GM12865 (cell line): ENCODE measurements at regions not wholly inside any gene's neighbourhood (a gene's known extent, or its start where the extent isn't known, plus 50 kb on each side); places are given as distances from the start of the nearest gene placed in this dataset.

Experiments
- DNase-seq: peaks from one replicate; pipeline ENCODE4 v3.0.0; 2010; ENCODE audit warnings: low read depth
- H3K4me3 ChIP-seq: 2 replicates; pipeline ENCODE4 v1.5.1; 2011; ENCODE audit warnings: mild to moderate bottlenecking, low read depth, low read length, control low read depth
- TF ChIP-seq, protein P1 (sequence below): IDR thresholded peaks from 2 replicates; pipeline ENCODE4 v1.5.1; 2011; ENCODE audit warnings: low read length, control low read depth, low read depth, inconsistent platforms; ENCODE audit not compliant: insufficient read depth; ENCODE audit errors: missing control alignments

DNA sequence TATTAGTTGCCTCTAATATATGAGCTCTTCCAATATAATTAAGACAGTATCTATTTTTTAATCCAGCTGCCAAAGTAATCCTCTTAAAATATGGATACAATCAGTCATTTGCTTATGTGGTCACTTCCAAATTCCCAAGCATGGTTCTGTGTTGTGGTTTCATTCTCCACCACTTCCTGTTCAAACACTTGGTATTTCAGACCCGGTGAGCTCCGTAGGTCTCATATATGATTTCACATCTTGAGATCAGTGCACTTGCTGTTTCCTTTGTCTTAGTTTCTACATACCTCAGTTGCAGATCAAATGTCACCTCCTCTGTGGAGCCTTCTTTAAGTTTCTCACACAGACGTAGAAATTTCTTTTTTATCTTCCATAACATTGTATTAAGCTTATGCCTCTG lies 254.2 kb downstream of the KCNS3 start:
- TF ChIP-seq, protein P1, sequence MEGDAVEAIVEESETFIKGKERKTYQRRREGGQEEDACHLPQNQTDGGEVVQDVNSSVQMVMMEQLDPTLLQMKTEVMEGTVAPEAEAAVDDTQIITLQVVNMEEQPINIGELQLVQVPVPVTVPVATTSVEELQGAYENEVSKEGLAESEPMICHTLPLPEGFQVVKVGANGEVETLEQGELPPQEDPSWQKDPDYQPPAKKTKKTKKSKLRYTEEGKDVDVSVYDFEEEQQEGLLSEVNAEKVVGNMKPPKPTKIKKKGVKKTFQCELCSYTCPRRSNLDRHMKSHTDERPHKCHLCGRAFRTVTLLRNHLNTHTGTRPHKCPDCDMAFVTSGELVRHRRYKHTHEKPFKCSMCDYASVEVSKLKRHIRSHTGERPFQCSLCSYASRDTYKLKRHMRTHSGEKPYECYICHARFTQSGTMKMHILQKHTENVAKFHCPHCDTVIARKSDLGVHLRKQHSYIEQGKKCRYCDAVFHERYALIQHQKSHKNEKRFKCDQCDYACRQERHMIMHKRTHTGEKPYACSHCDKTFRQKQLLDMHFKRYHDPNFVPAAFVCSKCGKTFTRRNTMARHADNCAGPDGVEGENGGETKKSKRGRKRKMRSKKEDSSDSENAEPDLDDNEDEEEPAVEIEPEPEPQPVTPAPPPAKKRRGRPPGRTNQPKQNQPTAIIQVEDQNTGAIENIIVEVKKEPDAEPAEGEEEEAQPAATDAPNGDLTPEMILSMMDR: no peak
- DNase-seq: peak; percentile 26
- no peak overlapping the region for H3K4me3 ChIP-seq

DNA sequence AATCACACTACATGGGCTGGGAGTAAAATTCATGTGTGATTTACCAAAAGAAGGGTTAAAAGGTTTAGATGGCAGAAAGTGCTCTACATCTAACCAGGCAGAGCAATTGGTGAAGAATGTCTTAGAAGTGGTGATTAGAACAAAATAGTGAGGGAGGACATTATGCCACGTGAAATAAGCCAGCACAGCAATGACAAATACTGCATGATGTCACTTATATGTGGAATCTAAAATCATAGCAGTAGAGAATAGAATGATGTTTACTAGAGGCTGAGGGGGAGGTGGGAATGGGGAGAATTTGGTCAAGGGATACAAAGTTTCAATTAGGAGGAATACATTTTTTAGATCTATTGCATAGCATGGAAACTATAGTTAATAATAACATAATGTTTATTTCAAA lies 253.3 kb downstream of the KCNS3 start:
- TF ChIP-seq, protein P1: no peak
- no peak overlapping the region for H3K4me3 ChIP-seq

DNA sequence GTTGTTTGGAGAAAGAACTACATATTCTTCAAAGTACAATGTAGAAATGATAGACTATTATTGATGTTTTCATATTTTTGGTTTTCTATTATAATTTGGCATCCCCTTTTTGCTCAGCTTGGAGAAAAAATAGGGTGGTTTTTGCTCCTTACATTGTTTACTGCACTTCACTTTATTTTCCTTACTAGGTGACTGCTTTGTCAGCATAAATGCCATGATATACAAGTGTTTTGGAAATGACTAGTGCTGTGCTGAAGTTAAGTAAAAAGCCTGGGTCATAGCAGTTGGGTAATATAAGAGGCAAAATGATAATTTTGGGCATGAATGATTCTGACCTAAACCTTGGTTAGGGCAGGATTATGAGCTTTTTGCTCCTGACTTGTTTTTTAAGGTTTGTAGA lies 250.9 kb downstream of the KCNS3 start:
- no peak overlapping the region for H3K4me3 ChIP-seq
- TF ChIP-seq, protein P1: no peak
- DNase-seq: no peak

More for the DNA sequence above, 253.3 kb downstream of the KCNS3 start:
- no peak for DNase-seq

DNA sequence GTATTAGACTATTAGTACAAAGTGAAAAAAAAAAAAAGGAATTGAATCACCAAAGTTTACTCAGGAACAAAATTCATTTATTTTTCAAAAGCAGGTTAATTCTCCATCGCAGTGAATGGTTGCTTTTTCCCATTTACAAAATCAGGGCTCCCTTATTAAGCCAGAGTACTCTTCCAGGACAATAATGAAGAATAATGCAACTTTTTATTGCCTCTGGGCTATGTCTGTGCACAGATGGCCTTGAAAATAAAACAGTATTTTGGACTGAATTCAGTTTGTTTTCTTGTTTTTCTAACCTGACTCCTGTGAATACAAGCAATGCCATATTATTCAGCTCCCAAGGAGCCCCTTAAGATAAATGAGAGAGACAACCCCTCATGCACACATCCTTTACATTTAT lies 246.8 kb downstream of the KCNS3 start:
- DNase-seq: no peak
- no peak overlapping the region for H3K4me3 ChIP-seq
- TF ChIP-seq, protein P1: no peak

DNA sequence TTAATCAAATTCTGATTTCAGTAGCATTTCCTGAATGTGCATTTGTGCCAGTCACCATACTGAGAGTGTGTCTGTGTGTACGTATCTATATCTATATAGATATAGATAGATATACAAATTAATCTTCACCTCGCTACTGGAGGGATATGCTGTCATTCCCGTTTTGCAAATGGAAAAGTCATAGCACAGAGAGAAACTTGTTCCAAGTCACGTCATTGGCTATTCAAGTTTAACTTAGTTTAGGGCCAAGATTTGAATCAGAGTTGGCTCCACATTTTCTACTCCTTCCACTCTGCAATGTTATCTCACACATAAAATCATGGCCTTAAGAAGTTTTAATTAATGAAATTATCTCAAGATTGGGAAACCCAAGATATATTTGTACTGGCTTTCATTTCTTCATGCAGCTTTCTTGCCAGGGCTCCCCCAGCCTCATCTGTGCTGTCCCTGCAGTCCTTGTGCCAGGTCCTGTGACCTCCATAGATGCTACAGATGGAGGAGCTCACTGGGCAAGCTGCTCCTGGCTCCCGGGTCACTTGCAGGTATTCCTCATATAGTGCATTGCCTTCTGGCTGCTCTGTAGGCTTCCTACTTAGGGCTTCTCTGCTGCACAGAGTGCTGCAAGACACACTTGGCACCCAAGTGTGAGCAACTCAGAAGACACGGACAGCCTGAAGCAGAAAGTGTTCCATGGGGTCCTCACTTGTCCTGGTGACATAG lies 245.8 kb downstream of the KCNS3 start:
- no peak for DNase-seq

DNA sequence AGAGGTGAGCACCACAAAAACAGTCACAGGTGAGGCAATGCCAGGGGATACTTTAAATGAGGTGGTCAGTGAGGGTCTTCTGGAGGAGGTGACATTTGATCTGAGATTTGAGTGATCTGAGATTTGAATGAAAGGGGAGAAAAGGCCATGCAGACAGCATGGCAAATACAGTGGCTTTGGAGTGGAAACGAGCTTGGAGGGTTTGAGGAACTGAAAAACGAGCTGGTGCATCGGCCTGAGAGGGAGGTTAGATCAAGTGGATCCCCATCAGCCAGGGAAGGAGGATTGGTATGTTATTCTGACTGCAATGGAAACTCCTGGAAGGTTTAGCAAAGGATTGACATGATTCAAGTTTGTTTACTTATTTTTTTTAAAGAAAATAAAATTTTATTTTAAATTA lies 245.1 kb downstream of the KCNS3 start:
- DNase-seq: no peak
- TF ChIP-seq, protein P1: no peak
- no peak overlapping the region for H3K4me3 ChIP-seq

More for the DNA sequence above, 245.8 kb downstream of the KCNS3 start:
- H3K4me3 ChIP-seq: no peak overlapping the region
- TF ChIP-seq, protein P1: no peak

DNA sequence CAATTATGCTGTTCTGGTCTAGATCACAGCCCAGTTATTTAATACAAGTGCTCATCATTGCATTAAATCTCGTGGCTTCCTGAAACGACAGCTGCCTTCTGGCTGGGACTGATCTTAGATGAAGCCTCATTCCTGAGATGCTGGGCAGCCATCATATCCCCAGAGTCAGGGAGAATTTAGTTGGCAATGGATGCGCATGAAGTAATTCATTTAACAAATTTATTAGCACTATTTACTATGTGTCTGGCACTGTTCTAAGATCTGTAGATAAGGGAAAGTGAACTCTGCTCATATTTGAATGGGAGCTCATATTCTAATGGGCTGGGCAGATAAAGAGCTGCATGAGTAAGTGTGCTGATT lies 244.7 kb downstream of the KCNS3 start:
- no peak overlapping the region for H3K4me3 ChIP-seq
- TF ChIP-seq, protein P1: no peak
- no peak for DNase-seq
